OCI-LY3 (cell line): ENCODE measurements at regions not wholly inside any gene's neighbourhood (a gene's known extent, or its start where the extent isn't known, plus 50 kb on each side); places are given as distances from the start of the nearest gene placed in this dataset.

Experiments used
- H2AFZ ChIP-seq: fragments of 200-600, 300-600 bp; shearing (Covaris generic); 2 replicates; pipeline ENCODE4 v1.6.0; 2014; ENCODE audit warnings: antibody characterized with exemption, low read depth, low read length
- H3K27ac ChIP-seq: fragments of 200-600, 300-600 bp; sonication (generic); 2 replicates; pipeline ENCODE4 v1.5.1; 2014; ENCODE audit warnings: mild to moderate bottlenecking, low read length, moderate library complexity, mixed read lengths
- H3K27me3 ChIP-seq: fragments of 200-600, 300-600 bp; sonication (generic); 2 replicates; pipeline ENCODE4 v1.6.1; 2014; ENCODE audit warnings: low read depth, low read length, mixed read lengths
- H3K36me3 ChIP-seq: fragments of 200-600, 300-600 bp; sonication (generic); replicated peaks from 2 replicates; pipeline ENCODE3; 2014; ENCODE audit warnings: low read depth, low read length, mixed read lengths
- H3K4me1 ChIP-seq: fragments of 300-600, 200-600 bp; sonication (generic); 2 replicates; pipeline ENCODE4 v1.6.1; 2014; ENCODE audit warnings: low read length, mixed read lengths
- H3K4me2 ChIP-seq: fragments of 200-600, 300-600 bp; sonication (generic); 2 replicates; pipeline ENCODE4 v1.6.1; 2014; ENCODE audit warnings: low read length, mixed read lengths
- H3K4me3 ChIP-seq: fragments of 300-600, 200-600 bp; sonication (generic); 2 replicates; pipeline ENCODE4 v1.5.1; 2014; ENCODE audit warnings: antibody characterized with exemption, mild to moderate bottlenecking, low read length, moderate library complexity
- H3K79me2 ChIP-seq: fragments of 300-600, 200-600 bp; shearing (Covaris generic); 2 replicates; pipeline ENCODE4 v1.6.1; 2014; ENCODE audit warnings: mild to moderate bottlenecking, low read length, mixed read lengths
- H3K9ac ChIP-seq: fragments of 300-600, 200-600 bp; shearing (Covaris generic); 2 replicates; pipeline ENCODE4 v1.6.0; 2014; ENCODE audit warnings: mild to moderate bottlenecking, low read length, moderate library complexity
- H3K9me3 ChIP-seq: fragments of 200-600, 300-600 bp; shearing (Covaris generic); 2 replicates; pipeline ENCODE4 v1.6.1; 2014; ENCODE audit warnings: low read length, mixed read lengths; ENCODE audit not compliant: insufficient read depth
- H4K20me1 ChIP-seq: fragments of 200-600, 300-600 bp; sonication (generic); 2 replicates; pipeline ENCODE4 v1.6.1; 2016; ENCODE audit warnings: low read length, mixed read lengths; ENCODE audit not compliant: insufficient read depth
- EZH2phosphoT487 ChIP-seq: fragments of 200-600 bp; shearing (Covaris generic); IDR thresholded peaks from 2 replicates; pipeline ENCODE4 v1.6.1; 2018; ENCODE audit warnings: antibody characterized with exemption, mixed run types, low read depth
- TF ChIP-seq, protein P1 (sequence below): fragments of 200-600, 300-600 bp; sonication (generic); IDR thresholded peaks from 2 replicates; pipeline ENCODE4 v1.5.1; 2014; ENCODE audit warnings: antibody characterized with exemption, low read length, low read depth

DNA sequence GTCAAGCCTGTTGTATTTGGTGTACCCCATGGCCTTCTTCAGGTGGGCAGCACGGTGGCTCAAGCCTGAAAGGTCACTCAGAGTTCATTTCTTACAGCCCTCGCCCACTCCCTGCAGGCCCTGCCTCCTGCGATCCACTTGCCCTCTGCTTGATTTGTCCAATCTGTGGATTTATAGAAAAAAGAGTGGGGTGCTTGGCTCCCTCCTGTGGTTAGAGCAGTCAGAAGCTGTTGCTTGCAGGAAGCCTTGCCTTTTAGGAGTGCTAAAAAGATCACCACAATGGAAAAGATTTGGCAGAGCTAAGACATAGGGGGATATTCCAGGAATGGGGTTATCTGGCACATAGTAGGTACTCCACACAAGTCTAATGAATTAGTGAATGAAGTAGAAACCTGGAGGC is 108.0 kb upstream of the TRABD2B start:
- H3K9me3 ChIP-seq, result no peaks in the 10 kb centered on the region
- H3K4me2 ChIP-seq, result no peak overlapping the region
- H3K79me2 ChIP-seq, result no peaks in the 10 kb centered on the region
- no peak overlapping the region for H3K27ac ChIP-seq
- no peaks in the 10 kb centered on the region for H4K20me1 ChIP-seq
- no peak overlapping the region for H3K9ac ChIP-seq
- H2AFZ ChIP-seq, result no peak overlapping the region
- H3K4me3 ChIP-seq, result no peak overlapping the region
- no peak for TF ChIP-seq EZH2phosphoT487
- TF ChIP-seq, protein P1, sequence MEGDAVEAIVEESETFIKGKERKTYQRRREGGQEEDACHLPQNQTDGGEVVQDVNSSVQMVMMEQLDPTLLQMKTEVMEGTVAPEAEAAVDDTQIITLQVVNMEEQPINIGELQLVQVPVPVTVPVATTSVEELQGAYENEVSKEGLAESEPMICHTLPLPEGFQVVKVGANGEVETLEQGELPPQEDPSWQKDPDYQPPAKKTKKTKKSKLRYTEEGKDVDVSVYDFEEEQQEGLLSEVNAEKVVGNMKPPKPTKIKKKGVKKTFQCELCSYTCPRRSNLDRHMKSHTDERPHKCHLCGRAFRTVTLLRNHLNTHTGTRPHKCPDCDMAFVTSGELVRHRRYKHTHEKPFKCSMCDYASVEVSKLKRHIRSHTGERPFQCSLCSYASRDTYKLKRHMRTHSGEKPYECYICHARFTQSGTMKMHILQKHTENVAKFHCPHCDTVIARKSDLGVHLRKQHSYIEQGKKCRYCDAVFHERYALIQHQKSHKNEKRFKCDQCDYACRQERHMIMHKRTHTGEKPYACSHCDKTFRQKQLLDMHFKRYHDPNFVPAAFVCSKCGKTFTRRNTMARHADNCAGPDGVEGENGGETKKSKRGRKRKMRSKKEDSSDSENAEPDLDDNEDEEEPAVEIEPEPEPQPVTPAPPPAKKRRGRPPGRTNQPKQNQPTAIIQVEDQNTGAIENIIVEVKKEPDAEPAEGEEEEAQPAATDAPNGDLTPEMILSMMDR, result 0 out of 2 replicates have a peak, but pooled peaks have one; percentile 10
- no peaks in the 10 kb centered on the region for H3K36me3 ChIP-seq
- no peaks in the 10 kb centered on the region for H3K27me3 ChIP-seq
- no peaks in the 10 kb centered on the region for H3K4me1 ChIP-seq

DNA sequence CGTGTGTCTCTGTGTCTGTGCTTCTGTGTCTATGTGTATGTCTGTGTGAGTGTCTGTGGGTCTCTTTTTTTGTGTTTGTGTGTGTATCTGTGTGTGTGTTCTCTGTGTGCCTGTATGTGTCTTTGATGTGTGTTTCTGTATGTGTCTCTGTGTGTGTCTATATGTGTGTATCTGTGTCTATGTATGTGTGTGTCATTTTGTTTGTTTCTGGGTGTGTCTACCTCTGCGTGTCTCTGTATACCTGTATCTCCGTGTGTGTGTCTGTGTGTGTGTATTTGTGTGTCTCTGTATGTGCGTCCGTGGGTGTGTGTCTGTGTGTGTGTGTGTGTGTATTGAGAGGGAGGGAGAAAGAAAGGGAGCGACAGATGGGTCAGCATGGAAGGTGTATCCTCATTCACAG is 106.3 kb upstream of the TRABD2B start:
- TF ChIP-seq, protein P1, result no peak
- TF ChIP-seq EZH2phosphoT487, result no peak

DNA sequence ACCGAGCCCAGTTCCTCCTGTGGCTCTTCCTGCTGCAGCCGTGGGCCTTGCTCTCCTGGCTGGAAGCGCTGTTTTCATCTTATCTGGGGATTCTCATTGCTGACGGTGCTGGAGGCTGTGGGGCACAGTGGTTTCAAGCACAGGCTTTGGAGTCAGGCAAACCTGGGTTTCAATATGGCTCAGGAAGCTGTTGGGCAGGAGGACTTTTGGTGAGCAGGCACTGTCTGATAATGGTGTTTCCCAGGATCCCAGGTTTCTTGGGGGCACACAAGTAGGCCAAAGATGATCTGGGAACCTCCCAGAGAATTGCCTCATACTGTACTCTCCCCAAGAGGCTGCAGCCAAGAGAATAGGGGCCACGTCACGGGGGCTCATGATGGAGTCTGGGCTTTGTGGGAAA is 105.6 kb upstream of the TRABD2B start:
- Histone ChIP-seq H3K9me3 (no peaks in the 10 kb centered on the region), H3K27ac (no peak overlapping the region), H3K27me3 (no peaks in the 10 kb centered on the region; the same call in 1 of the 2 replicates), H3K9ac (no peak overlapping the region), H3K4me3 (no peak overlapping the region), H3K4me2 (no peak overlapping the region), H3K4me1 (no peaks in the 10 kb centered on the region), H3K36me3 (no peaks in the 10 kb centered on the region), H2AFZ (no peak overlapping the region), H4K20me1 (no peaks in the 10 kb centered on the region), H3K79me2 (no peaks in the 10 kb centered on the region)
- TF ChIP-seq EZH2phosphoT487, result no peak
- TF ChIP-seq, protein P1, result no peak

More for the DNA sequence above, 106.3 kb upstream of the TRABD2B start:
- Histone ChIP-seq H3K36me3 (no peaks in the 10 kb centered on the region), H3K27ac (no peak overlapping the region), H2AFZ (no peak overlapping the region), H3K9me3 (no peaks in the 10 kb centered on the region), H3K27me3 (no peaks in the 10 kb centered on the region), H3K4me1 (no peaks in the 10 kb centered on the region), H3K79me2 (no peaks in the 10 kb centered on the region), H3K4me2 (no peak overlapping the region), H4K20me1 (no peaks in the 10 kb centered on the region), H3K9ac (no peak overlapping the region), H3K4me3 (no peak overlapping the region)

DNA sequence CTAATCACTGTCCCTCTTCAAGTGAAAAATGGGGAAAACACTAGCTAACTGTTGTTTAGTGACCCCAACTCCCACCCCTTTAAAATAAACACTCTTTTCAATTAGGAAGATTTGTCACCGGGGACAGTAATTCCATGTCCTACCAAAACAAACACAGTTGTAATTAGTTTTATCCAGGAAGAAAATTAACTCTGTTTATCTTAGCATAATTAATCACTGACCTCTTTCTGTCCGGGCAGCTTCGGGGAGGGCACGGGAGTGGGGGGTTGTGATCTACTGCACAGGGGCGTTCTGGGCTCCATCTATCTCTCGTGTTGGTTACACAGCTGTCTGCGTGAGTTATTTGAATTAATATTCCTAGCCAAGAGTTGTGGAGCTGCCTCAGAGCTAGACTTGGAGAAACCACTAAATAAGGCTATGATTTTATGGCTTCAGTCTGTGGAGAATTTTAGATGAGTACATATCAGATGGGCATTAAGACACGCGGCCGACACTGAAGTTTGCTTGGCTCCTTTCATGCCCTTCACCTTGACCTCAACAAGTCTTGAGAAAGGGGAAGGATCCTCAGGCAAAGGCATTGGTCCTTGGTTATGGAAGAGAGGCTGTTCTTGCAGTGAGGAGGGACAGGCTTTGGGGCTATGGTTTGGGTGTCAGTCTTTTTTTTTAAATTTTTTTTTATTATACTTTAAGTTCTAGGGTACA is 102.0 kb upstream of the TRABD2B start:
- Histone ChIP-seq H3K79me2 (no peaks in the 10 kb centered on the region), H3K36me3 (no peaks in the 10 kb centered on the region), H3K4me3 (no peak overlapping the region), H3K4me2 (no peak overlapping the region), H3K9me3 (no peaks in the 10 kb centered on the region), H3K4me1 (no peaks in the 10 kb centered on the region), H3K27me3 (no peaks in the 10 kb centered on the region; the same call in 1 of the 2 replicates), H3K9ac (no peak overlapping the region), H3K27ac (no peak overlapping the region), H2AFZ (no peak overlapping the region), H4K20me1 (no peaks in the 10 kb centered on the region)
- no peak for TF ChIP-seq EZH2phosphoT487
- TF ChIP-seq, protein P1, result no peak
